HG02571 (cell line): ENCODE measurements at regions not wholly inside any gene's neighbourhood (a gene's known extent, or its start where the extent isn't known, plus 50 kb on each side); places are given as distances from the start of the nearest gene placed in this dataset.

Experiments used
- ATAC-seq: cut with Tn5 transposase; IDR thresholded peaks from one replicate; pipeline ENCODE4 v1.9.1; 2021; ENCODE audit warnings: mild to moderate bottlenecking, moderate library complexity; ENCODE audit not compliant: unreplicated experiment

GRCh38 chr9:26579056-26579455, 313.5 kb downstream of the CAAP1 start:
- no peak for ATAC-seq

- ATAC-seq, result no peak
Observed at GRCh38 chr9:26574898-26575440, 317.6 kb downstream of the CAAP1 start.

GRCh38 chr9:26574256-26574655, 318.3 kb downstream of the CAAP1 start:
- ATAC-seq, result no peak

GRCh38 chr9:26567976-26568375, 324.6 kb downstream of the CAAP1 start:
- ATAC-seq, result no peak

- no peak for ATAC-seq
Observed at GRCh38 chr9:26566141-26566540, 326.5 kb downstream of the CAAP1 start.

- no peak for ATAC-seq
Observed at GRCh38 chr9:26565118-26565517, 327.5 kb downstream of the CAAP1 start.

GRCh38 chr9:26562338-26562737, 330.3 kb downstream of the CAAP1 start:
- no peak for ATAC-seq

GRCh38 chr9:26561928-26562327, 330.7 kb downstream of the CAAP1 start:
- ATAC-seq, result no peak

GRCh38 chr9:26559506-26559905, 333.1 kb downstream of the CAAP1 start:
- no peak for ATAC-seq

GRCh38 chr9:26551971-26552370, 340.6 kb downstream of the CAAP1 start:
- ATAC-seq, result no peak

- no peak for ATAC-seq
Observed at GRCh38 chr9:26551451-26551850, 341.2 kb downstream of the CAAP1 start.

GRCh38 chr9:26548781-26549290, 343.8 kb downstream of the CAAP1 start:
- ATAC-seq, result no peak

- ATAC-seq, result no peak
Observed at GRCh38 chr9:26539867-26540493, 352.6 kb downstream of the CAAP1 start.

GRCh38 chr9:26537211-26537610, 355.4 kb downstream of the CAAP1 start:
- no peak for ATAC-seq

- ATAC-seq, result no peak
Observed at GRCh38 chr9:26535151-26535550, 357.5 kb downstream of the CAAP1 start.

- no peak for ATAC-seq
Observed at GRCh38 chr9:26530841-26531240, 361.8 kb downstream of the CAAP1 start.

GRCh38 chr9:26527931-26528330, 364.7 kb downstream of the CAAP1 start:
- ATAC-seq, result no peak

GRCh38 chr9:26524267-26524666, 368.3 kb downstream of the CAAP1 start:
- ATAC-seq, result no peak

GRCh38 chr9:26523577-26523976, 369.0 kb downstream of the CAAP1 start:
- ATAC-seq, result no peak

- no peak for ATAC-seq
Observed at GRCh38 chr9:26520141-26520540, 372.5 kb downstream of the CAAP1 start.

GRCh38 chr9:26516773-26517343, 375.7 kb downstream of the CAAP1 start:
- no peak for ATAC-seq

GRCh38 chr9:26513730-26514129, 378.9 kb downstream of the CAAP1 start:
- ATAC-seq, result no peak
